Parathyroid adenoma (tissue), 2 donors: ENCODE measurements at regions not wholly inside any gene's neighbourhood (a gene's known extent, or its start where the extent isn't known, plus 50 kb on each side); places are given as distances from the start of the nearest gene placed in this dataset.

Experiments
- H2AFZ ChIP-seq: fragments of 300-600 bp; sonication (generic); one replicate; pipeline ENCODE4 v1.7.0; 2017; ENCODE audit warnings: antibody characterized with exemption, mild to moderate bottlenecking
- H3K27ac ChIP-seq: fragments of 300-600 bp; sonication (generic); one replicate; pipeline ENCODE4 v1.7.0; 2017
- H3K27me3 ChIP-seq: fragments of 300-600 bp; sonication (generic); one replicate; pipeline ENCODE4 v1.7.0; 2017; ENCODE audit warnings: low read length; ENCODE audit not compliant: control insufficient read depth, insufficient read depth
- H3K36me3 ChIP-seq: fragments of 300-600 bp; sonication (generic); one replicate; pipeline ENCODE4 v1.7.0; 2017; ENCODE audit warnings: low read length; ENCODE audit not compliant: control insufficient read depth, insufficient read depth
- H3K4me1 ChIP-seq: fragments of 300-600 bp; sonication (generic); one replicate; pipeline ENCODE4 v1.7.0; 2017; ENCODE audit warnings: control low read depth
- H3K4me2 ChIP-seq: fragments of 300-600 bp; sonication (generic); one replicate; pipeline ENCODE4 v1.7.0; 2017; ENCODE audit warnings: low read length
- H3K4me3 ChIP-seq: fragments of 300-600 bp; sonication (generic); one replicate; pipeline ENCODE4 v1.7.0; 2017; ENCODE audit warnings: low read depth, low read length
- H3K79me2 ChIP-seq: fragments of 300-600 bp; sonication (generic); one replicate; pipeline ENCODE4 v1.7.0; 2017; ENCODE audit warnings: control low read depth
- H3K9ac ChIP-seq: fragments of 300-600 bp; sonication (generic); one replicate; pipeline ENCODE4 v1.7.0; 2017; ENCODE audit warnings: mild to moderate bottlenecking
- H3K9me3 ChIP-seq: fragments of 300-600 bp; sonication (generic); one replicate; pipeline ENCODE4 v1.7.0; 2017; ENCODE audit warnings: low read length; ENCODE audit not compliant: control insufficient read depth
- CTCF ChIP-seq: fragments of 300-600 bp; sonication (generic); IDR thresholded peaks from one replicate; pipeline ENCODE4 v1.7.0; 2017; ENCODE audit warnings: antibody characterized with exemption, mild to moderate bottlenecking
- donor health status: primary hyperparathyroidism.

- H3K9me3 ChIP-seq: no peaks in the 10 kb centered on the region
- no peaks in the 10 kb centered on the region for H3K36me3 ChIP-seq
- no peak for TF ChIP-seq CTCF
- H3K4me2 ChIP-seq: no peak overlapping the region
- H3K4me3 ChIP-seq: no peak overlapping the region
- H3K27ac ChIP-seq: no peak overlapping the region
- no peaks in the 10 kb centered on the region for H3K27me3 ChIP-seq
- no peak overlapping the region for H3K9ac ChIP-seq
- H2AFZ ChIP-seq: no peak overlapping the region
- H3K79me2 ChIP-seq: no peaks in the 10 kb centered on the region
- H3K4me1 ChIP-seq: no peaks in the 10 kb centered on the region
These were observed 1009.8 kb downstream of the DNAH5 start for GRCh38 chr5:12934722-12935121.

- H3K4me2 ChIP-seq: no peak overlapping the region
- H3K36me3 ChIP-seq: no peaks in the 10 kb centered on the region
- H3K4me3 ChIP-seq: no peak overlapping the region
- H3K27ac ChIP-seq: no peak overlapping the region
- no peaks in the 10 kb centered on the region for H3K27me3 ChIP-seq
- no peak overlapping the region for H3K9ac ChIP-seq
- H3K79me2 ChIP-seq: no peaks in the 10 kb centered on the region
- H3K4me1 ChIP-seq: no peaks in the 10 kb centered on the region
- no peak for TF ChIP-seq CTCF
- no peaks in the 10 kb centered on the region for H3K9me3 ChIP-seq
- H2AFZ ChIP-seq: no peak overlapping the region
These were observed 1016.3 kb upstream of the CTNND2 start for GRCh38 chr5:12920527-12920926.

GRCh38 chr5:12911156-12911555 lies 1006.9 kb upstream of the CTNND2 start:
- H3K4me2 ChIP-seq: no peak overlapping the region
- no peaks in the 10 kb centered on the region for H3K27me3 ChIP-seq
- H2AFZ ChIP-seq: no peak overlapping the region
- no peaks in the 10 kb centered on the region for H3K4me1 ChIP-seq
- H3K79me2 ChIP-seq: no peaks in the 10 kb centered on the region
- H3K27ac ChIP-seq: no peak overlapping the region
- H3K9ac ChIP-seq: no peak overlapping the region
- no peaks in the 10 kb centered on the region for H3K36me3 ChIP-seq
- H3K4me3 ChIP-seq: no peak overlapping the region
- no peaks in the 10 kb centered on the region for H3K9me3 ChIP-seq
- no peak for TF ChIP-seq CTCF

- no peak for TF ChIP-seq CTCF
- no peaks in the 10 kb centered on the region for H3K9me3 ChIP-seq
- no peaks in the 10 kb centered on the region for H3K79me2 ChIP-seq
- H3K4me1 ChIP-seq: no peaks in the 10 kb centered on the region
- no peak overlapping the region for H2AFZ ChIP-seq
- H3K4me3 ChIP-seq: no peak overlapping the region
- no peak overlapping the region for H3K27ac ChIP-seq
- no peak overlapping the region for H3K4me2 ChIP-seq
- H3K9ac ChIP-seq: no peak overlapping the region
- no peaks in the 10 kb centered on the region for H3K27me3 ChIP-seq
- no peaks in the 10 kb centered on the region for H3K36me3 ChIP-seq
These were observed 1006.4 kb upstream of the CTNND2 start for GRCh38 chr5:12910641-12911040.

DNA sequence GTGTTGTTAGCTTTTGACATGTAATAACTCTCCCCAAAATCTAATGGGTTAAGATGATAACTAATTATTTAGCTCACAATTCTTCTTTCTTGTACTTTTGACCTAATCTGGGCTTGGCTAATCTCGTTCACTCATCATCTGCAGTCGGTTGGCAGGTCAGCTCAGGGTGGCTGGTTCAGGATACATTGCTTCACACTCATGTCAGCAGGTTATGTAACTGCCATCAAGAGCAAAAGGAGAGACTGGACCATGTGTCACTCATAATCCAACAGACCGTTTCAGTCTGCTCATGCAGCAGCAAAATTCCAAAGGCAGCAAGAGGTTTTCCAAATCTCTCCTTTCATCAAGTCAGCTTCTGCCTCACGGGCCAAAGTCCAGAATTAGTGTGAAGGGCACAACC lies 998.4 kb upstream of the CTNND2 start:
- Histone ChIP-seq H2AFZ (no peak overlapping the region), H3K79me2 (no peaks in the 10 kb centered on the region), H3K4me1 (no peaks in the 10 kb centered on the region), H3K27me3 (no peaks in the 10 kb centered on the region), H3K4me3 (no peak overlapping the region), H3K4me2 (no peak overlapping the region), H3K9ac (no peak overlapping the region), H3K9me3 (no peaks in the 10 kb centered on the region), H3K36me3 (no peaks in the 10 kb centered on the region), H3K27ac (no peak overlapping the region)
- no peak for TF ChIP-seq CTCF
